ENCODE measurements at regions not wholly inside any gene's neighbourhood (a gene's known extent, or its start where the extent isn't known, plus 50 kb on each side); places are given as distances from the start of the nearest gene placed in this dataset.

GRCh38 chr14:101228949-101229541, 325.5 kb upstream of the RTL1 start:
- Histone ChIP-seq H3K4me3 (no peak overlapping the region), H3K27me3 (no peaks in the 10 kb centered on the region), H3K27ac (replicated peaks in 1 of 4) (no peak overlapping the region), H3K36me3 (no peaks in the 10 kb centered on the region), H3K4me1 (peaks cover 0 to 10% (median 4%) of the 10 kb centered on the region in 4 donors), H3K9me3 (no peaks in the 10 kb centered on the region)
- intact Hi-C loops (cut with DNase I) = no loop called here
- 93% methylated on average over 17 of the region's 17 CpGs for WGBS
- TF ChIP-seq CTCF (IDR thresholded peaks at IDR 0.05) (no peak), POLR2AphosphoS5 (IDR thresholded peaks at IDR 0.05) (no peak), EP300 (IDR thresholded peaks at IDR 0.05) (no peak), POLR2A (IDR thresholded peaks at IDR 0.05; ENCODE audit: low read depth) (no peak)
- no peak for DNase-seq (ENCODE audit: extremely low spot score)

DNA sequence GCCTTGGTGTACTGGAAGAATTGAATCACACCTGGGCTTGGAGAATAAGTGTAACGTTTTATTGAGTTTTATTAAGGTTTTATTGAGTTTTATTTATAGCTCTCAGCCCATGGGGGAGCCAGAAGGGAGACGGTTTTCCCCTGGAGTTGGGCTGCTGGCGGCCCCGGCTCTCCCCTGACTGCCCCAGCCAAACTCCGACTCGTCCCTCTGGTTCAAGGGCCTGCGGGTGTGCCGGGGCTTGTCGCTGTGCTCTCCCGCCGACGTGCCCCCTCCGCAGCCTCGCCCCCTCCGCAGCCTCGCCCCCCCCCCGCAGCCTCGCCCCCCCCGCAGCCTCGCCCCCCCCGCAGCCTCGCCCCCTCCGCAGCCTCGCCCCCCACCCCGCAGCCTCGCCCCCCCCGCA, 326.1 kb upstream of the RTL1 start:
- DNase-seq (ENCODE audit: extremely low spot score) = no peak
- intact Hi-C loops (cut with DNase I) = no loop called here
- WGBS = 75% methylated on average over 14 of the region's 27 CpGs
- Histone ChIP-seq H3K9me3 (no peaks in the 10 kb centered on the region), H3K4me1 (peaks cover 0 to 10% (median 4%) of the 10 kb centered on the region in 4 donors), H3K4me3 (no peak overlapping the region), H3K36me3 (no peaks in the 10 kb centered on the region), H3K27me3 (no peaks in the 10 kb centered on the region), H3K27ac (replicated peaks in 1 of 4) (no peak overlapping the region)
- TF ChIP-seq EP300 (IDR thresholded peaks at IDR 0.05) (no peak), POLR2A (IDR thresholded peaks at IDR 0.05; ENCODE audit: low read depth) (no peak), CTCF (IDR thresholded peaks at IDR 0.05) (no peak), POLR2AphosphoS5 (IDR thresholded peaks at IDR 0.05) (no peak)

DNA sequence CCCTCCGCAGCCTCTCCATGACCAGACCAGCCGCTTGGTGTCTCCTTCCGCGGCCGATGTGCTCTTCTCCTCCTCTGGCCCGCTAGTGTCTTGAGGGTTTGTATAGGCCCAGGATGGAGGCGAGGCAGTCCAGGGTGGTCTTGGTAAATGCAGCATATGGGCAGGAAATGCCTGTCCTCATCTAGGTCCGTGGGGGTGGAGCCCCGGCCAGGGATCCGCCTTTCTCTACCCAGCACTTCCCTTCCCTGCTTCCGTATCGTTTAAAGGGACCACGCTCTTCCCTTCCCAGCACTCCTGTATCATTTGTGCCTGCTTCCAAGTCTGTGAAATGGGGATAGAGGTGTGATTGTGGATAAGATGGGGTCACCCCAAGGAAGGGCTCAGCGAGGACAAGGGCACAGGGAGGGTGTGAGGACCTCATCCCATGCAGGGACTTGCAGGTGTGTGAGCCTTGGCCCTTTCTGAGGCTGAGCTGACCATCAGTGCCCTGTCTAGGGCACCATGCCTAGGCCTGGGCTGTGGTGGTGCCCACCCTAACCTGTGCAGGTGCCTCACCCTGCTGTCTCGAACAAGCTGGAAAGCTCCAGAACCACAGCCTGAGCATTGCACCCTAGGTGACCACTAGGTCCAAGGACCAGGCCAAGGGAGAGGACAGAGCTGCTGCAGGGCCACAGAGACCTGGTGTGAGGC, 326.8 kb upstream of the RTL1 start:
- Histone ChIP-seq H3K27me3 (no peaks in the 10 kb centered on the region), H3K36me3 (no peaks in the 10 kb centered on the region), H3K27ac (replicated peaks in 1 of 4) (no peak overlapping the region), H3K9me3 (no peaks in the 10 kb centered on the region), H3K4me3 (no peak overlapping the region), H3K4me1 (peaks cover 0 to 10% (median 4%) of the 10 kb centered on the region in 4 donors)
- intact Hi-C loops (cut with DNase I) = no loop called here
- WGBS = 82% methylated on average over 9 of the region's 15 CpGs
- TF ChIP-seq POLR2AphosphoS5 (IDR thresholded peaks at IDR 0.05) = no peak
- DNase-seq (ENCODE audit: extremely low spot score) = no peak

GRCh38 chr14:101230851-101231550, 327.5 kb upstream of the RTL1 start:
- 100% methylated on average over 1 of the region's 5 CpGs for WGBS
- no peak for DNase-seq (ENCODE audit: extremely low spot score)

More at GRCh38 chr14:101230851-101231550, 327.5 kb upstream of the RTL1 start:
- Histone ChIP-seq H3K27me3 (no peaks in the 10 kb centered on the region), H3K27ac (replicated peaks in 1 of 4) (no peak overlapping the region), H3K4me1 (peaks cover 0 to 10% (median 4%) of the 10 kb centered on the region in 4 donors), H3K36me3 (no peaks in the 10 kb centered on the region), H3K9me3 (no peaks in the 10 kb centered on the region), H3K4me3 (no peak overlapping the region)
- intact Hi-C loops (cut with DNase I) = no loop called here
- TF ChIP-seq CTCF (IDR thresholded peaks at IDR 0.05) (no peak), EP300 (IDR thresholded peaks at IDR 0.05) (no peak), POLR2A (IDR thresholded peaks at IDR 0.05; ENCODE audit: low read depth) (no peak), POLR2AphosphoS5 (IDR thresholded peaks at IDR 0.05) (no peak)
